ENCODE measurements at regions not wholly inside any gene's neighbourhood (a gene's known extent, or its start where the extent isn't known, plus 50 kb on each side); places are given as distances from the start of the nearest gene placed in this dataset.
"Not testable (repeated sequence)": the region's sequence is repeated elsewhere in the genome, so short reads cannot be mapped to it uniquely, and the experiment has no call there.

DNA sequence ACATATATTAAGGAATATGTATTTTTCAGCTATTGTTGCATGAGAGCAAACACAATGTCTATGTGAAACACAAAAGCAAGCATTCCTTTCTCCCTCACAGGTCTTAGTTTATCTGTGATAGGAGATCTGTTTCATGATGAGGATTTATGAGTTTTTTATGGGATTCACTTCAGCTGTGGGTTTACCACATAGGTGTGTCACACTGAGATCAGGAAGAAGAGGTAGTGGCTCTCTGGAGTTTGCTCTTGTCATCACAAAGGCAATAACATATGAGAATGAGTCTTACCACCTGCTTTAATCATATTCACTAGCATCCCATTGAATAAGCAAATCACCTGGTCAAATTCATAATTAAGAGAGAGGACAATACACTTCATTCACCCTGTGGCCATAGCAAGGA, 960.3 kb upstream of the SLC39A10 start:
- H3K4me3 ChIP-seq (ENCODE audit: low read depth in 1 of 2, low read length in 1 of 2): no peak overlapping the region
- TF ChIP-seq, protein P1, sequence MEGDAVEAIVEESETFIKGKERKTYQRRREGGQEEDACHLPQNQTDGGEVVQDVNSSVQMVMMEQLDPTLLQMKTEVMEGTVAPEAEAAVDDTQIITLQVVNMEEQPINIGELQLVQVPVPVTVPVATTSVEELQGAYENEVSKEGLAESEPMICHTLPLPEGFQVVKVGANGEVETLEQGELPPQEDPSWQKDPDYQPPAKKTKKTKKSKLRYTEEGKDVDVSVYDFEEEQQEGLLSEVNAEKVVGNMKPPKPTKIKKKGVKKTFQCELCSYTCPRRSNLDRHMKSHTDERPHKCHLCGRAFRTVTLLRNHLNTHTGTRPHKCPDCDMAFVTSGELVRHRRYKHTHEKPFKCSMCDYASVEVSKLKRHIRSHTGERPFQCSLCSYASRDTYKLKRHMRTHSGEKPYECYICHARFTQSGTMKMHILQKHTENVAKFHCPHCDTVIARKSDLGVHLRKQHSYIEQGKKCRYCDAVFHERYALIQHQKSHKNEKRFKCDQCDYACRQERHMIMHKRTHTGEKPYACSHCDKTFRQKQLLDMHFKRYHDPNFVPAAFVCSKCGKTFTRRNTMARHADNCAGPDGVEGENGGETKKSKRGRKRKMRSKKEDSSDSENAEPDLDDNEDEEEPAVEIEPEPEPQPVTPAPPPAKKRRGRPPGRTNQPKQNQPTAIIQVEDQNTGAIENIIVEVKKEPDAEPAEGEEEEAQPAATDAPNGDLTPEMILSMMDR (IDR thresholded peaks at IDR 0.05): no peak
- H3K36me3 ChIP-seq: no peaks in the 10 kb centered on the region
- H3K27me3 ChIP-seq: no peaks in the 10 kb centered on the region
- H3K9me3 ChIP-seq: no peaks in the 10 kb centered on the region
- no peak overlapping the region for H3K27ac ChIP-seq
- no peaks in the 10 kb centered on the region for H3K4me1 ChIP-seq (ENCODE audit: control insufficient read depth in 1 of 2, insufficient read depth in 1 of 2, low read depth in 1 of 2, low read length in 1 of 2)

DNA sequence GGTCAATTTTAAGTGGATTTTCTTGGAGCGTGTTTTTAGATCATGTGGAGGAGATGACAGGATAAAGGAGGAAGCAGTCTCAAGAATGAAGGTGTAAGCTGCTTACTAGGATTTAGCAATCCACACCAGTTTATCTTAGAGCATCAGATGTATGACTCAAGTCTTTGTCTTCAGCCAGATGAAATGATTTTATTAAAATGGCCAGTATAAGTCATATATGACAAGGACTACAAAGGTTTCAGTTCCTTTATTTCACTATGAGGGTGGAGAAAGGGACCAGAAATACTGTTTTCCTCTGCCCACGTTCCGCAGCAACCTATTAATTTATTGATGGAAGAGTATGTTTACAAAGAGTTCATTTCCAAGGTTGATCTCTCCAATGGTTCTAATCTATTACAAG, 970.5 kb upstream of the SLC39A10 start:
- H3K36me3 ChIP-seq: no peaks in the 10 kb centered on the region
- H3K4me3 ChIP-seq (ENCODE audit: low read depth in 1 of 2, low read length in 1 of 2): no peak overlapping the region
- no peaks in the 10 kb centered on the region for H3K4me1 ChIP-seq (ENCODE audit: control insufficient read depth in 1 of 2, insufficient read depth in 1 of 2, low read depth in 1 of 2, low read length in 1 of 2)
- TF ChIP-seq, protein P1 (IDR thresholded peaks at IDR 0.05): no peak
- H3K27ac ChIP-seq: no peak overlapping the region
- no peaks in the 10 kb centered on the region for H3K9me3 ChIP-seq
- no peaks in the 10 kb centered on the region for H3K27me3 ChIP-seq

DNA sequence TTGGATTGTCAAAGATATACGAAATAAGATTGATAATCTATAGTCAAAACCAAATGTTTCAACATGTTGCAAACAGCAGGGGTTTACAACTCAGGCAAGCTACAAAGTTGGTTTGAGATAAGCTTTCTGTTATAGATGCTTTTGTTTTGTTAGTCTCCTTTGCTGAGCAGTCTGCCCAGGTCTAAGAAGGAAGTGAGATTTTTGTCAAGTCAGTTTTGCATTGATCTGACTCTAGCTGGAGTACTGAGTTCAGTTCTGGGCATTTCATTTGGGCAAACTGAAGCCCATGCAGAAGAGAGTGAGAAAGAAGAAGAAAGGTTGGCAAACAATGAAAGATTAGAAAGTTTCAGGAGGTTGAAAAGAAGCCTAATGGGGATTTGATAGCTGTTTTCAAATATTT, 983.0 kb upstream of the SLC39A10 start:
- Histone ChIP-seq H3K9me3 (no peaks in the 10 kb centered on the region), H3K4me3 (ENCODE audit: low read depth in 1 of 2, low read length in 1 of 2) (no peak overlapping the region), H3K36me3 (no peaks in the 10 kb centered on the region), H3K27ac (no peak overlapping the region), H3K4me1 (ENCODE audit: control insufficient read depth in 1 of 2, insufficient read depth in 1 of 2, low read depth in 1 of 2, low read length in 1 of 2) (no peaks in the 10 kb centered on the region), H3K27me3 (no peaks in the 10 kb centered on the region)
- TF ChIP-seq, protein P1 (IDR thresholded peaks at IDR 0.05): no peak

DNA sequence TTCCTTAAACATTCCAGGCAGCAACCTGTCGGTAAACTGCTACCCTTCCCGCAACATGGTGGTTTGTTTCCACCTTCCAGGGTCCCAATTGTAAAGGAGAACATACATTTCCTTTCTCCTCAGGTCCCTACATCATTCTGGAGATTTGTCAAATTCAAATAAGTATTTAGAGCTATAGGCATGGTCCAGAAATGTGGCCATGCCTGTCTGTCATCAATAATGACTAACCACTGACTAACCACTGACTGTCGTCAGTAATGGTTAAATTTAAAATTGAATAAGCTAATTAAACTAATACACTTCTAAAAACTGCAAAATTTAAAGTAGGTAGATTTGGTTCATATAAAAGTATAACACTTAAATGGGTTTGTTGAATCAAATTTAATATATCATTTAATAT, 984.0 kb upstream of the SLC39A10 start:
- no peak overlapping the region for H3K27ac ChIP-seq
- TF ChIP-seq, protein P1 (IDR thresholded peaks at IDR 0.05): no peak

DNA sequence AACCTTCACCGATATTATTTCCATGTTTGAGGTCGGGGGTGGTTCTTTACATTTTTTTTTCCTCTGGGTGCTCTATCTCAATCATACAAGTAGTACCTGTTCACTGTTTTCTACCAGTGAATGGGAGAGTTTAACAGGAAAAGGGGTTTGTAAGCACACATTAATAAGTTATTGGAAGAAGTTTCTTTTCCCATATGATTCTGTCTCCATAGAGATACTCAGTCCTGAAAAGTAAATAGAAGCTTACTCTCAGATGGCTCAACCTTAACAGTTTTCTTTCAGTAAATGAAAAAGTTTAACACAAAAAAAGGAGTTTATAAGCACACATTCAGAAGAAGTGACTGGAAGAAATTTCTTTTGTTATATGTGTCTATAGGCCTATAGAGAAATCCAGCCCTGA, 995.6 kb upstream of the SLC39A10 start:
- TF ChIP-seq, protein P1 (IDR thresholded peaks at IDR 0.05): no peak
- no peaks in the 10 kb centered on the region for H3K9me3 ChIP-seq
- no peaks in the 10 kb centered on the region for H3K27me3 ChIP-seq
- H3K4me3 ChIP-seq (ENCODE audit: low read depth in 1 of 2, low read length in 1 of 2): no peak overlapping the region
- no peaks in the 10 kb centered on the region for H3K36me3 ChIP-seq
- H3K4me1 ChIP-seq (ENCODE audit: control insufficient read depth in 1 of 2, insufficient read depth in 1 of 2, low read depth in 1 of 2, low read length in 1 of 2): no peaks in the 10 kb centered on the region
- H3K27ac ChIP-seq: no peak overlapping the region

More for the DNA sequence above, 984.0 kb upstream of the SLC39A10 start:
- H3K27me3 ChIP-seq: no peaks in the 10 kb centered on the region
- no peak overlapping the region for H3K4me3 ChIP-seq (ENCODE audit: low read depth in 1 of 2, low read length in 1 of 2)
- H3K9me3 ChIP-seq: no peaks in the 10 kb centered on the region
- H3K4me1 ChIP-seq (ENCODE audit: control insufficient read depth in 1 of 2, insufficient read depth in 1 of 2, low read depth in 1 of 2, low read length in 1 of 2): no peaks in the 10 kb centered on the region
- H3K36me3 ChIP-seq: no peaks in the 10 kb centered on the region

DNA sequence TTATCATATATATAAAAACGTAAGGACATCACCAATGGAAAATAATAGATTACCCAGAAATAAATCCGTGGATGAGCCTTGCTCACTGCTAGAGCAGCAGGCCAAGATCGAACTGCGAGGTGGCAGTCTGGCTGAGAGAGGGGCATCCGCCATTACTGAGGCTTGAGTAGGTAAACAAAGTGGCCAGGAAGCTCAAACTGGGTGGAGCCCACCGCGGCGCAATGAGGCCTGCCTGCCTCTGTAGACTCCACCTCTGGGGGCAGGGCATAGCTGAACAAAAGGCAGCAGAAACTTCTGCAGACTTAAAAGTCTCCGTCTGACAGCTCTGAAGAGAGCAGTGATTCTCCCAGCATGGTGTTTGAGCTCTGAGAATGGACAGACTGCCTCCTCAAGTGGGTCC, 1018.0 kb upstream of the SLC39A10 start:
- not testable (repeated sequence) for H3K36me3 ChIP-seq; H3K27ac ChIP-seq; H3K27me3 ChIP-seq; H3K4me1 ChIP-seq (ENCODE audit: control insufficient read depth in 1 of 2, insufficient read depth in 1 of 2, low read depth in 1 of 2, low read length in 1 of 2); H3K4me3 ChIP-seq (ENCODE audit: low read depth in 1 of 2, low read length in 1 of 2); H3K9me3 ChIP-seq
